A673 (cell line): ENCODE measurements at regions not wholly inside any gene's neighbourhood (a gene's known extent, or its start where the extent isn't known, plus 50 kb on each side); places are given as distances from the start of the nearest gene placed in this dataset.

Experiments used
- EZH2 ChIP-seq: fragments of 200-600 bp; sonication (generic); IDR thresholded peaks from 2 replicates; pipeline ENCODE4 v1.6.1; 2017; ENCODE audit warnings: borderline replicate concordance, low read depth, mild to moderate bottlenecking, mixed read lengths, antibody characterized with exemption, low read length; ENCODE audit not compliant: poor library complexity, severe bottlenecking
- TF ChIP-seq, protein P1 (sequence below): fragments of 300-800, 200-600 bp; sonication (generic); conservative IDR thresholded peaks from 2 replicates; pipeline ENCODE4 v1.5.1; 2017; ENCODE audit warnings: low read depth, mild to moderate bottlenecking, antibody characterized with exemption, low read length, moderate library complexity, mixed read lengths

- TF ChIP-seq, protein P1, sequence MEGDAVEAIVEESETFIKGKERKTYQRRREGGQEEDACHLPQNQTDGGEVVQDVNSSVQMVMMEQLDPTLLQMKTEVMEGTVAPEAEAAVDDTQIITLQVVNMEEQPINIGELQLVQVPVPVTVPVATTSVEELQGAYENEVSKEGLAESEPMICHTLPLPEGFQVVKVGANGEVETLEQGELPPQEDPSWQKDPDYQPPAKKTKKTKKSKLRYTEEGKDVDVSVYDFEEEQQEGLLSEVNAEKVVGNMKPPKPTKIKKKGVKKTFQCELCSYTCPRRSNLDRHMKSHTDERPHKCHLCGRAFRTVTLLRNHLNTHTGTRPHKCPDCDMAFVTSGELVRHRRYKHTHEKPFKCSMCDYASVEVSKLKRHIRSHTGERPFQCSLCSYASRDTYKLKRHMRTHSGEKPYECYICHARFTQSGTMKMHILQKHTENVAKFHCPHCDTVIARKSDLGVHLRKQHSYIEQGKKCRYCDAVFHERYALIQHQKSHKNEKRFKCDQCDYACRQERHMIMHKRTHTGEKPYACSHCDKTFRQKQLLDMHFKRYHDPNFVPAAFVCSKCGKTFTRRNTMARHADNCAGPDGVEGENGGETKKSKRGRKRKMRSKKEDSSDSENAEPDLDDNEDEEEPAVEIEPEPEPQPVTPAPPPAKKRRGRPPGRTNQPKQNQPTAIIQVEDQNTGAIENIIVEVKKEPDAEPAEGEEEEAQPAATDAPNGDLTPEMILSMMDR = no peak
- TF ChIP-seq EZH2 = no peak
Observed at GRCh38 chr3:106116733-106117489, 248.1 kb upstream of the CBLB start.
